ENCODE measurements at regions not wholly inside any gene's neighbourhood (a gene's known extent, or its start where the extent isn't known, plus 50 kb on each side); places are given as distances from the start of the nearest gene placed in this dataset.
A peak's percentile ranks its signal among the peaks of the same experiment; 100 is the strongest.

DNA sequence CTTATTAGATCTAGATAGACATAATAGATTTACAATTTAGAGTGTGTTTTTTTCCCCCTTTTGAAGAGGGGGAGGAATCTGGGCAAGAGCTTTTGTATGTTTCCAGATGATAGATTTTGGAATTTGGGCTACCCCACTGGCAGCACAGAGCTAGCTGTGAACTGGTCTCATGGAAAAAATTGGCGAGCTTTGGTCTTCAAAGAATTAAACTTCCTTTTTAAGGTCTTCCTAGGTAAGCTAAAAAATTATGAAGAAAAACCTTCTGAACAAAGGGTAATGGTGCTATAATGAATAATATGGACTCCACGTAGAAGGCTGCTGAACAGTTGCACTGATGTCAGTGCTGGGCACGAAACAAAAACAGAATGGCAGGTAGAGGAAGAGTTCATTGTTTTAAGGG lies 109.3 kb downstream of the ZIC5 start:
- no peaks in the 10 kb centered on the region for H3K27me3 ChIP-seq (ENCODE audit: control insufficient read depth in 1 of 2, insufficient read depth in 2 of 2, low read length in 2 of 2)
- no peak overlapping the region for H3K4me3 ChIP-seq (ENCODE audit: low read depth in 1 of 2, low read length in 2 of 2)
- peaks cover 3 to 4% of the 10 kb centered on the region in 2 donors for H3K36me3 ChIP-seq (ENCODE audit: control insufficient read depth in 1 of 2, insufficient read depth in 2 of 2, low read length in 2 of 2)
- H3K9me3 ChIP-seq (ENCODE audit: control insufficient read depth in 1 of 2, low read length in 2 of 2), result no peaks in the 10 kb centered on the region
- no peak overlapping the region for H3K9ac ChIP-seq (ENCODE audit: low read depth in 1 of 2, low read length in 2 of 2)
- H3K4me1 ChIP-seq (ENCODE audit: control insufficient read depth in 1 of 2, insufficient read depth in 2 of 2, low read length in 2 of 2), result peaks cover 7 to 11% of the 10 kb centered on the region in 2 donors
- H3K27ac ChIP-seq (ENCODE audit: low read depth, low read length), result no peak overlapping the region

DNA sequence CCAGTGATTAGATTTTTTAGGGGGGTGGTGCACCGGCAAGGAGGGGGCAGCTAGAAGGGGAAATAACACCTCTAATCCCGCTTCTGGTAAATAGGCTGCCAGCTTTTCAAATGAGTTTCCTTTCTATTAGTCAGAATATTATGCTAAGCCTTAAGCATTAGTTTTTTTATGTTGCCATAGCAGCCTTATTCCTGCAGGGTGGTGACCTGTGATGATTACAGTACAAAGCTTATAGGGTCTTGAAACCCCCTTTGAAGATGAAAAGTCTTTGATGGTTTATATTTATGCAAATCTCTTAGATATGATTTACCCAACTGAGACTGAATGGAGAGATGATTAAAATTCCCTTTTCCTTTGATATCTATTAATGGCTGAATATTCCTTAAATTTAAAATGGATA lies 109.8 kb downstream of the ZIC5 start:
- no peak overlapping the region for H3K27ac ChIP-seq (ENCODE audit: low read depth, low read length)
- H3K4me3 ChIP-seq (ENCODE audit: low read depth in 1 of 2, low read length in 2 of 2), result no peak overlapping the region
- H3K27me3 ChIP-seq (ENCODE audit: control insufficient read depth in 1 of 2, insufficient read depth in 2 of 2, low read length in 2 of 2), result no peaks in the 10 kb centered on the region
- H3K9me3 ChIP-seq (ENCODE audit: control insufficient read depth in 1 of 2, low read length in 2 of 2), result no peaks in the 10 kb centered on the region
- peaks cover 8 to 11% of the 10 kb centered on the region in 2 donors for H3K4me1 ChIP-seq (ENCODE audit: control insufficient read depth in 1 of 2, insufficient read depth in 2 of 2, low read length in 2 of 2)
- H3K36me3 ChIP-seq (ENCODE audit: control insufficient read depth in 1 of 2, insufficient read depth in 2 of 2, low read length in 2 of 2), result peaks cover under 1 to 4% of the 10 kb centered on the region in 2 donors
- H3K9ac ChIP-seq (ENCODE audit: low read depth in 1 of 2, low read length in 2 of 2), result no peak overlapping the region

GRCh38 chr13:99860745-99861144 lies 110.8 kb downstream of the ZIC5 start:
- no peak overlapping the region for H3K9ac ChIP-seq (ENCODE audit: low read depth in 1 of 2, low read length in 2 of 2)
- H3K27me3 ChIP-seq (ENCODE audit: control insufficient read depth in 1 of 2, insufficient read depth in 2 of 2, low read length in 2 of 2), result no peaks in the 10 kb centered on the region
- peaks cover 10 to 11% of the 10 kb centered on the region in 2 donors for H3K4me1 ChIP-seq (ENCODE audit: control insufficient read depth in 1 of 2, insufficient read depth in 2 of 2, low read length in 2 of 2)
- no peaks in the 10 kb centered on the region for H3K36me3 ChIP-seq (ENCODE audit: control insufficient read depth in 1 of 2, insufficient read depth in 2 of 2, low read length in 2 of 2)
- no peaks in the 10 kb centered on the region for H3K9me3 ChIP-seq (ENCODE audit: control insufficient read depth in 1 of 2, low read length in 2 of 2)
- H3K27ac ChIP-seq (ENCODE audit: low read depth, low read length), result no peak overlapping the region
- no peak overlapping the region for H3K4me3 ChIP-seq (ENCODE audit: low read depth in 1 of 2, low read length in 2 of 2)

- Histone ChIP-seq H3K4me1 (ENCODE audit: control insufficient read depth in 1 of 2, insufficient read depth in 2 of 2, low read length in 2 of 2) (peaks cover 11 to 15% of the 10 kb centered on the region in 2 donors), H3K27ac (ENCODE audit: low read depth, low read length) (no peak overlapping the region), H3K27me3 (ENCODE audit: control insufficient read depth in 1 of 2, insufficient read depth in 2 of 2, low read length in 2 of 2) (no peaks in the 10 kb centered on the region), H3K9me3 (ENCODE audit: control insufficient read depth in 1 of 2, low read length in 2 of 2) (no peaks in the 10 kb centered on the region), H3K4me3 (ENCODE audit: low read depth in 1 of 2, low read length in 2 of 2) (no peak overlapping the region), H3K9ac (ENCODE audit: low read depth in 1 of 2, low read length in 2 of 2) (no peak overlapping the region), H3K36me3 (ENCODE audit: control insufficient read depth in 1 of 2, insufficient read depth in 2 of 2, low read length in 2 of 2) (no peaks in the 10 kb centered on the region)
Observed at GRCh38 chr13:99859178-99860177, 112.1 kb downstream of the ZIC5 start.

GRCh38 chr13:99857738-99858137 lies 113.8 kb downstream of the ZIC5 start:
- no peaks in the 10 kb centered on the region for H3K36me3 ChIP-seq (ENCODE audit: control insufficient read depth in 1 of 2, insufficient read depth in 2 of 2, low read length in 2 of 2)
- no peak overlapping the region for H3K9ac ChIP-seq (ENCODE audit: low read depth in 1 of 2, low read length in 2 of 2)
- H3K4me3 ChIP-seq (ENCODE audit: low read depth in 1 of 2, low read length in 2 of 2), result peak overlapping the region in 1 of 2 donors; percentile 16
- no peak overlapping the region for H3K27ac ChIP-seq (ENCODE audit: low read depth, low read length)
- peaks cover 11 to 15% of the 10 kb centered on the region in 2 donors for H3K4me1 ChIP-seq (ENCODE audit: control insufficient read depth in 1 of 2, insufficient read depth in 2 of 2, low read length in 2 of 2)
- H3K9me3 ChIP-seq (ENCODE audit: control insufficient read depth in 1 of 2, low read length in 2 of 2), result no peaks in the 10 kb centered on the region
- H3K27me3 ChIP-seq (ENCODE audit: control insufficient read depth in 1 of 2, insufficient read depth in 2 of 2, low read length in 2 of 2), result no peaks in the 10 kb centered on the region

- H3K27ac ChIP-seq (ENCODE audit: low read depth, low read length), result no peak overlapping the region
- peaks cover 11 to 15% of the 10 kb centered on the region in 2 donors for H3K4me1 ChIP-seq (ENCODE audit: control insufficient read depth in 1 of 2, insufficient read depth in 2 of 2, low read length in 2 of 2)
- no peak overlapping the region for H3K4me3 ChIP-seq (ENCODE audit: low read depth in 1 of 2, low read length in 2 of 2)
- no peaks in the 10 kb centered on the region for H3K9me3 ChIP-seq (ENCODE audit: control insufficient read depth in 1 of 2, low read length in 2 of 2)
- H3K27me3 ChIP-seq (ENCODE audit: control insufficient read depth in 1 of 2, insufficient read depth in 2 of 2, low read length in 2 of 2), result no peaks in the 10 kb centered on the region
- H3K36me3 ChIP-seq (ENCODE audit: control insufficient read depth in 1 of 2, insufficient read depth in 2 of 2, low read length in 2 of 2), result no peaks in the 10 kb centered on the region
- H3K9ac ChIP-seq (ENCODE audit: low read depth in 1 of 2, low read length in 2 of 2), result no peak overlapping the region
Observed at GRCh38 chr13:99855526-99856420, 115.8 kb downstream of the ZIC5 start.

- H3K9me3 ChIP-seq (ENCODE audit: control insufficient read depth in 1 of 2, low read length in 2 of 2), result no peaks in the 10 kb centered on the region
- no peak overlapping the region for H3K4me3 ChIP-seq (ENCODE audit: low read depth in 1 of 2, low read length in 2 of 2)
- no peaks in the 10 kb centered on the region for H3K36me3 ChIP-seq (ENCODE audit: control insufficient read depth in 1 of 2, insufficient read depth in 2 of 2, low read length in 2 of 2)
- H3K27ac ChIP-seq (ENCODE audit: low read depth, low read length), result no peak overlapping the region
- peaks cover 11 to 15% of the 10 kb centered on the region in 2 donors for H3K4me1 ChIP-seq (ENCODE audit: control insufficient read depth in 1 of 2, insufficient read depth in 2 of 2, low read length in 2 of 2)
- no peak overlapping the region for H3K9ac ChIP-seq (ENCODE audit: low read depth in 1 of 2, low read length in 2 of 2)
- H3K27me3 ChIP-seq (ENCODE audit: control insufficient read depth in 1 of 2, insufficient read depth in 2 of 2, low read length in 2 of 2), result no peaks in the 10 kb centered on the region
Observed at GRCh38 chr13:99854366-99854765, 117.2 kb downstream of the ZIC5 start.

DNA sequence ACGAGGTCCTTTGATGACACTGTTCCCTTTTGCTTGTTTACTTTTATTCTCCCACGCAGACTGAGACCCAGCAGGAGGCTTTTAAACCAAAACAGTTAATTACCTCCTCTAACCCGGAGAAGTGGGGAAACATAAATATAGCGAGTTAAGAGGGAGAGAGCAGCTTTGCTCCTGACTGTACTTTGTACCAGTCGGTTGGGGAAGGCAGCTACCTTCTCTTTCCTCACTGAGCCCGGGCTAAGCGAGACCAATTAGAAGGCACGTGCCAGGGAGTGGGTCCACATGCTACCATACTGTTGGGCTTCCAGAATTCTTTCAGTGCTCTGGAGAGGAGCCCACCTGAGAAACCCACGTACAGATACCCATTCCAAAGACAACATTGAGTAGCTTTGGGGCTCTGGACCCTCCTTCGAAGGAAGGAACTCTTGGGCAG lies 124.2 kb downstream of the ZIC5 start:
- no peak overlapping the region for H3K27ac ChIP-seq (ENCODE audit: low read depth, low read length)
- H3K9me3 ChIP-seq (ENCODE audit: control insufficient read depth in 1 of 2, low read length in 2 of 2), result no peaks in the 10 kb centered on the region
- peaks cover 7 to 9% of the 10 kb centered on the region in 2 donors for H3K4me1 ChIP-seq (ENCODE audit: control insufficient read depth in 1 of 2, insufficient read depth in 2 of 2, low read length in 2 of 2)
- H3K4me3 ChIP-seq (ENCODE audit: low read depth in 1 of 2, low read length in 2 of 2), result no peak overlapping the region
- H3K9ac ChIP-seq (ENCODE audit: low read depth in 1 of 2, low read length in 2 of 2), result no peak overlapping the region
- H3K27me3 ChIP-seq (ENCODE audit: control insufficient read depth in 1 of 2, insufficient read depth in 2 of 2, low read length in 2 of 2), result no peaks in the 10 kb centered on the region
- H3K36me3 ChIP-seq (ENCODE audit: control insufficient read depth in 1 of 2, insufficient read depth in 2 of 2, low read length in 2 of 2), result no peaks in the 10 kb centered on the region

GRCh38 chr13:99845161-99845874 lies 126.2 kb downstream of the ZIC5 start:
- Histone ChIP-seq H3K36me3 (ENCODE audit: control insufficient read depth in 1 of 2, insufficient read depth in 2 of 2, low read length in 2 of 2) (no peaks in the 10 kb centered on the region), H3K9ac (ENCODE audit: low read depth in 1 of 2, low read length in 2 of 2) (no peak overlapping the region), H3K4me3 (ENCODE audit: low read depth in 1 of 2, low read length in 2 of 2) (no peak overlapping the region), H3K9me3 (ENCODE audit: control insufficient read depth in 1 of 2, low read length in 2 of 2) (no peaks in the 10 kb centered on the region), H3K4me1 (ENCODE audit: control insufficient read depth in 1 of 2, insufficient read depth in 2 of 2, low read length in 2 of 2) (peaks cover 7 to 9% of the 10 kb centered on the region in 2 donors), H3K27ac (ENCODE audit: low read depth, low read length) (no peak overlapping the region), H3K27me3 (ENCODE audit: control insufficient read depth in 1 of 2, insufficient read depth in 2 of 2, low read length in 2 of 2) (no peaks in the 10 kb centered on the region)
